Activated T-helper 17 cell treated with anti-CD3 and anti-CD28 coated beads, Interleukin-2, amount 50 U/mL, for 72 hours (primary cell): ENCODE measurements at regions not wholly inside any gene's neighbourhood (a gene's known extent, or its start where the extent isn't known, plus 50 kb on each side); places are given as distances from the start of the nearest gene placed in this dataset.

Experiments
- ATAC-seq: fragments of 150-1000 bp; cut with Tn5 transposase; replicated peaks from 2 replicates; pipeline ENCODE4 v1.10.0; 2021; ENCODE audit warnings: mild to moderate bottlenecking, moderate library complexity
- H3K27ac Mint-ChIP-seq: one replicate; pipeline ENCODE4 v1.8.0; 2022; ENCODE audit warnings: mixed read lengths
- H3K27me3 Mint-ChIP-seq: one replicate; pipeline ENCODE4 v1.8.0; 2022; ENCODE audit warnings: mixed read lengths
- H3K36me3 Mint-ChIP-seq: one replicate; pipeline ENCODE4 v1.8.0; 2022; ENCODE audit warnings: low read depth, mild to moderate bottlenecking, mixed read lengths
- H3K4me1 Mint-ChIP-seq: one replicate; pipeline ENCODE4 v1.8.0; 2022; ENCODE audit warnings: mixed read lengths
- H3K4me3 Mint-ChIP-seq: one replicate; pipeline ENCODE4 v1.8.0; 2022; ENCODE audit warnings: mild to moderate bottlenecking, mixed read lengths
- H3K9me3 Mint-ChIP-seq: one replicate; pipeline ENCODE4 v1.8.0; 2022; ENCODE audit warnings: mixed read lengths

DNA sequence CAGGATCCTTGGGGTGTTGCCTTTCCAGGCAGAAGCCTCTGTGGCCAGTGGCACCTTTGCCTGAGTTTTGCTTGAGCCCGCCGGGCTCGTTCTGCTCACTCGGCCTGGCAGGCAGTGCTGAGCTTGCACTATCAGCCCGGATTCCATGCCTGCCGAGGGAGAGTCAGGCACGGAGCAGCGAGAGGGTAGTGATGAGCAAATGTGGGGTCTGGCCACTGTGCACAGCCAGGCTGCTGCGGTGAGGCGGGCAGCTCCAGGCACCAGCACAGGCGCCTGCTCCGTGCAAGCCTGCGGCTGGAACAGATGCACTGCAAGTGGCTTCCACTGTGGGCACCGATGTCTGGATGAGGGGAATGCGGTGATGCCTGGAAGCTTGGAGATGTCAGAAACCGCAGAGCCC lies 619.2 kb downstream of the RAPGEF2 start:
- H3K36me3 Mint-ChIP-seq = no peaks in the 10 kb centered on the region
- no peak for ATAC-seq
- no peaks in the 10 kb centered on the region for H3K4me1 Mint-ChIP-seq
- H3K4me3 Mint-ChIP-seq = no peak overlapping the region
- H3K27me3 Mint-ChIP-seq = no peaks in the 10 kb centered on the region
- H3K27ac Mint-ChIP-seq = no peak overlapping the region
- no peaks in the 10 kb centered on the region for H3K9me3 Mint-ChIP-seq

DNA sequence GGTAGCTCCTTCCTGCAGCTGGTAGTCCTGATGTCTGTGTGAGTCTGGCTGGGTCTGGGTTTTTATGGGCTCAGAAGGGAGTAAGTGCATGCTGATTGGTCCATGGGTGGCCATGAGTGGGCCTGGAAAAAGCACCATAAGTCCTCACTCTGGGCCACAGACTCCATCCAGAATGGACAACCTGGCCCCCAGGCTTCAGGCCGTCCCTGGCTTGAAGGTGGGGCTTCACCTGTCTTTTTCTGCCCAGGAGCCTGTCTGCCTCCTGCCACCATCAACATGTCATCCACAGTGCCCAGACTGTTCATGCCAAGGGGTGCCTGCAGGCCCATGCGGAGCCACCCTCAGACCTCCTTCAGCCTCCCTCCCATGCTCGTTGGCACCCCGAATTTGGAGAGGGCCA lies 620.0 kb downstream of the RAPGEF2 start:
- no peaks in the 10 kb centered on the region for H3K36me3 Mint-ChIP-seq
- no peak overlapping the region for H3K4me3 Mint-ChIP-seq
- H3K27me3 Mint-ChIP-seq = no peaks in the 10 kb centered on the region
- no peak for ATAC-seq
- no peak overlapping the region for H3K27ac Mint-ChIP-seq
- no peaks in the 10 kb centered on the region for H3K9me3 Mint-ChIP-seq
- no peaks in the 10 kb centered on the region for H3K4me1 Mint-ChIP-seq

DNA sequence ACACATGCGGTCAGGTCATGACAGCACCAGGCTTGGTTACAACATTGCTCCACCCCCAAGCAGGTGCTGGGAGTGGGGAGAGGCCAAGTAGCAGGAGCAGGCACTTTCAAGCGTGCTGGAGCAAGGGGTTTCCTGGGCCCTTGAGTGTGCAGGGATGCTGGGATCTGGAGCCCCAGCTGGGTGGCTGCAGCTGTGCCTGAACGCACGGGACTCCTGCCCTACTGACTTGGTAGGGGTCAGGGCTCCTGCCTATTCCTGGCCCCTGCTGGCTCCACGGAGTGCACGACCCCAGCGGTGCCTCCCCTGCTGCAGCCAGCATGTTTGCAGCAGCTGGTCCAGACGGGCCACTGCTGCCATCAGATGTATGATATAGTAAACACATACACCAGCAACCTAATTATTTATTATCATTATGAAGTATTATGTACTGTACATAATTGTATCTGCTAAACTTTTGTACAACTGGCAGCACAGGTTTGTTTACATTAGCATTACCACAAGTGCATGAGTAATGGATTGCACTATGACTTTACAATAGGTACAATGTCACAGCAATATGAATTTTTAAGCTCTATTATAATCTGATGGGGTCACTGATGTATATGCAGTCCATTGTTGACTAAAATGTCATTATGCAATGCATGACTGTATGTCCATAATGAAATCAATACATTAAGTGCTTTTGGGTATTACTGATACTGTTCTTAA lies 620.6 kb downstream of the RAPGEF2 start:
- H3K27ac Mint-ChIP-seq = no peak overlapping the region
- no peak overlapping the region for H3K4me3 Mint-ChIP-seq
- no peaks in the 10 kb centered on the region for H3K27me3 Mint-ChIP-seq
- H3K4me1 Mint-ChIP-seq = no peaks in the 10 kb centered on the region
- H3K9me3 Mint-ChIP-seq = no peaks in the 10 kb centered on the region
- H3K36me3 Mint-ChIP-seq = no peaks in the 10 kb centered on the region
- no peak for ATAC-seq

DNA sequence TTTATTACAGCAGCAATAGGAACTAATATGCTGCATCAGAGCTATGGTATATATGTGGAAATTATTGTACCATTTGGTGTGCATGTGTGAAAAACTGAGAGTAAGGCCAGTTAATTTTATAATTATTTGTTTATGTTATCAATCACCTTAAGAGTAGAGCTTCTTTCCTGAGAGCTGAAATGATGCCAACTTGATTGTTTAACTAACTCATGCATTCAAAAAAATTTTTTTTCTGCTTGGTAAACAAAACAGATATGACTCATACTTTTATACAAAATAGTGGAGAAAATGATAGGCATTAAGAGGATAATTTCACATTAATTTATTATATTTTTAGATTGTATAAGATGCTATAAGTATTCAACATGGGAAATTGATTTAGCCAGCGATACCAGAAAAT lies 622.7 kb downstream of the RAPGEF2 start:
- Mint-ChIP-seq H3K4me3 (no peak overlapping the region), H3K9me3 (no peaks in the 10 kb centered on the region), H3K27me3 (no peaks in the 10 kb centered on the region), H3K36me3 (no peaks in the 10 kb centered on the region), H3K27ac (no peak overlapping the region), H3K4me1 (no peaks in the 10 kb centered on the region)
- no peak for ATAC-seq

DNA sequence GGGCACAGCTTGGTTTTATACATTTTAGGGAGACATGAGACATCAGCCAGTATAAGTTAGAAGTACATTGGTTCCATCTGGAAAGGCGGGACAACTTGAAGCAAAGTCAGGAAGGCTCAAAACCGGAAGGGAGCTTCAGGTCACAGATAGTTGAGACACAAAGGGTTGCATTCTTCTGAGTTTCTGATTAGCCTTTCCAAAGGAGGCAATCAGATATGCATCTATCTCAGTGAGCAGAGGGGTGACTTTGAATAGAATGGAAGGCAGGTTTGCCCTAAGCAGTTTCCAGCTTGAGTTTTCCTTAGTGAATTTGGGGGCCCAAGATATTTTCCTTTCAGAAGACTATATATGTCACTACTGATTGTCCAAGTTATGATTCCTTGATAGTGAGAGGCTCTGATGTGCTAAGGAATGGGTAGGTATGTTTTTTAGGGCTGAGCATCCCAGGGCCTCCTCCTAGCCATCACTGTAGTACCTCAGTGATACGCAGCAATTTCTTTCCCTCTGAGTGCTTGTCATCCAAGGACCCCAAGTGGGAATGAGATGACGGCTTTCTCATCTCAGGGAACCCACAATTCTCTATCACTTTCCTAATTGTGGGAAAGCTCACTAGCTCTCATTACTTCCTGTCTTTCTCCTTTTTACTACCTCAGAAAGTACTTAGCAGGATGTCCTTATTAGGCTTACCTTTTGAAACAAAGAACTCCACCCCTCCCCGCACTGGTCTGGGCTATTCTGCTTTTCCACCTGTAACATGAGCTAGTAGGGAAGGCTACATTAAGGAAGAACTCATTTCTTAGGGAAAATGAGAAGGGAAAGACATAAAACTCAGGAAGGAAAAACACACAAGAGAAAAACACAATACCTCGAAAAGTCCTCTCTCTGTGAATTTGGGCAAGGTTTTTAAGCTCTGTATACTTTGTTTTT lies 632.7 kb downstream of the RAPGEF2 start:
- H3K9me3 Mint-ChIP-seq = peaks cover 4% of the 10 kb centered on the region
- no peaks in the 10 kb centered on the region for H3K36me3 Mint-ChIP-seq
- no peak for ATAC-seq
- no peaks in the 10 kb centered on the region for H3K27me3 Mint-ChIP-seq
- H3K4me3 Mint-ChIP-seq = no peak overlapping the region
- H3K27ac Mint-ChIP-seq = no peak overlapping the region
- H3K4me1 Mint-ChIP-seq = no peaks in the 10 kb centered on the region

DNA sequence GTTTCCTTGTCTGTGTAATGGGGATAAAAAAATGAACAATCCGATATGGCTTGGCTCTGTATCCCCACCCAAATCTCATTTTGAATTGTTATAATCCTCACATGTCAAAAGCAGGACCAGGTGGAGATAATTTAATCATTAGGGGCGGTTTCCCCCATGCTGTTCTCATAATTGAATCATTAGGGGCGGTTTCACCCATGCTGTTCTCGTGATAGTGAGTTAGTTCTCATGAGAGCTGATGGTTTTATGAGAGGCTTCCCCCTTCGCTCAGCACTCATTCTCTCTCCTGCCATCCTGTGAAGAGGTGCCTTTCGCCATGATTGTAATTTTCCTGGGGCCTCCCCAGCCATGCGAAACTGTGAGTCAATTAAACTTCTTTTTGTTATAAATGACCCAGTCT lies 633.5 kb downstream of the RAPGEF2 start:
- H3K27ac Mint-ChIP-seq = no peak overlapping the region
- no peaks in the 10 kb centered on the region for H3K36me3 Mint-ChIP-seq
- H3K4me3 Mint-ChIP-seq = no peak overlapping the region
- ATAC-seq = no peak
- H3K4me1 Mint-ChIP-seq = no peaks in the 10 kb centered on the region
- no peaks in the 10 kb centered on the region for H3K27me3 Mint-ChIP-seq
- H3K9me3 Mint-ChIP-seq = peaks cover 7% of the 10 kb centered on the region

DNA sequence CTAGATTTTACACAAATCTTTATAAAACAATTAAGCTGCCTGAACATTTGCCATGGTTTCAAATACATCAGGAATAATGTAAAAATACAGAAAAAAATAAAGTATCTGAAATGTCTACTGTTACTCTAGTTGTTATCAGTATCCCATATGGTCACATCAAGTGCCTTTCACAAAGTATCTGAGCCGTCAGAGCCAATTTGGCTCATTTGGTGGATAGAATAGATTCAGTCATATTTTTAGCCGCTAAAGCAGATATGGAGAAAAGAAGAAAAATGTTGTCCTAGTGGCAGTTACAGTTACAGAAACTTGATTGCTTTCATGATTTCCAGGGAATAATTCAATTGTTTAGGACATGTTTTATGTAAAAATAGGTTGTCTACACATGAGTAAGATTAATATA lies 641.1 kb downstream of the RAPGEF2 start:
- no peak for ATAC-seq
- H3K36me3 Mint-ChIP-seq = no peaks in the 10 kb centered on the region
- H3K4me3 Mint-ChIP-seq = no peak overlapping the region
- no peaks in the 10 kb centered on the region for H3K27me3 Mint-ChIP-seq
- H3K27ac Mint-ChIP-seq = no peak overlapping the region
- no peaks in the 10 kb centered on the region for H3K4me1 Mint-ChIP-seq
- peaks cover 16% of the 10 kb centered on the region for H3K9me3 Mint-ChIP-seq

DNA sequence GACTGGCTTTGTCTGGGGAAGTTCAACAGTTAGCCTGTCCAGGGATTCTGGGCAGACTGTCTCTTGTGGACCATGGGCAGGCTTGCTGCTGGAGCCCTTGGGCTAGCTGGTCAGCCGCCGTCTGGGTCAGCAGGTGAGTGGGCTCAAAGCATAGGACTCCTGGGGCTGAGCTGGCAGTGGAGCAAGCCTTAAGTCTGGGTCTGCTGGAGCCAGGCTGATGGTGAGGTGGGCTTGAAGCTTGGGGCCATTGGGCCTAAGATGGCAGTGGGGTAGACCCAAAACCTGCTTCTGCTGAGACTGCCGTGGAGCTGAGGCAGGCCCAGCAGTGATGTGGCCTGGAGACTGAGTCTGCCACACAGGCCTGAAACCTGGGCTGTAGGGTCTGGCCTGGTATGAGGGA lies 645.1 kb downstream of the RAPGEF2 start:
- H3K36me3 Mint-ChIP-seq = no peaks in the 10 kb centered on the region
- H3K27me3 Mint-ChIP-seq = no peaks in the 10 kb centered on the region
- no peak for ATAC-seq
- H3K27ac Mint-ChIP-seq = no peak overlapping the region
- H3K4me3 Mint-ChIP-seq = no peak overlapping the region
- peaks cover 14% of the 10 kb centered on the region for H3K9me3 Mint-ChIP-seq
- H3K4me1 Mint-ChIP-seq = no peaks in the 10 kb centered on the region

DNA sequence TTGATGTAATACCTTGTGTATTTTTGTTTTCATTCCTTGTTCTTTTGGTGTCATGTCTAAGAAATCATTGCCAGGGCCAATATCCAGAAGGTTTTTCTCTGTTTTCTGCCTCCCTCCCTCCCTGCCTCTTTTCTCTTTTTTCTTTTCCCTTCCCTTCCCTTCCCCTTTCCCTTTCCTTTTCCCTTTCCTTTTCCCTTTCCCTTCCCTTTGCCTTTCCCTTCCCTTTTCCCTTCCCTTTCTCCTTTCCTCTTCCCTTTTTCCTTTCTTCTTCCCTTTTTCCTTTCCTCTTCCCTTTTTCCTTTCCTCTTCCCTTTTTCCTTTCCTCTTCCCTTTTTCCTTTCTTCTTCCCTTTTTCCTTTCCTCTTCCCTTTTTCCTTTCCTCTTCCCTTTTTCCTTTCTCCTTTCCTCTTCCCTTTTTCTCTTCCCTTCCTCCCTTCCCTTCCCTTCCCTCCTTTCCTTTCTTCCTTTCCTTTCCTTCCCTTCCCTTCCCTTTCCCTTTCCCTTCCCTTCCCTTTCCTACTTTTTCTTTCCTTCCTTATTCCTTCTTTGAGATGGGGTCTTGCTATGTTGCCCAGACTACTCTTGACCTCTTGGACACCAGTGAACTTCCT lies 646.1 kb downstream of the RAPGEF2 start:
- Mint-ChIP-seq H3K9me3 (peaks cover 16% of the 10 kb centered on the region), H3K27me3 (no peaks in the 10 kb centered on the region), H3K4me3 (no peak overlapping the region), H3K36me3 (no peaks in the 10 kb centered on the region), H3K4me1 (no peaks in the 10 kb centered on the region), H3K27ac (no peak overlapping the region)
- ATAC-seq = no peak

DNA sequence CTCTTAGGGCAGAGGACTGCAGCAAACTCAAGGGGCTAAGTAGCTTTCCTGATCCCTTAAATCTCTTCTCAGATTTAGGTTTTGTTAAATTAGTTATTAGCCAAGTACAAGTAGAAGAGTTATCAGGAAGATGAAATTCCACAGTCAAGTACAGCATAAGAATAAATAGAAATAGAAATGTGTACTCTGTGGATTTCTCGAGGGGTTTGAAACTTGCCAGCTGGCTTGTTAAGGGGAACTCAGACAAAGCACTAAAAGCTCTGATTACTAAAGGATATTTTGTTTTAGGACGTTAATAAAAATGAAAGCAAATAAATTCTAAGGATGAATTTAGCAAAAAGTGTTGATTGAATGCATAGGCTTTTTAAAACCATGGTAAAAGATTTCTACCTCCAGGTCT lies 654.6 kb downstream of the RAPGEF2 start:
- no peak overlapping the region for H3K27ac Mint-ChIP-seq
- no peak for ATAC-seq
- no peak overlapping the region for H3K4me3 Mint-ChIP-seq
- H3K36me3 Mint-ChIP-seq = no peaks in the 10 kb centered on the region
- peaks cover 9% of the 10 kb centered on the region for H3K9me3 Mint-ChIP-seq
- H3K4me1 Mint-ChIP-seq = no peaks in the 10 kb centered on the region
- H3K27me3 Mint-ChIP-seq = no peaks in the 10 kb centered on the region

DNA sequence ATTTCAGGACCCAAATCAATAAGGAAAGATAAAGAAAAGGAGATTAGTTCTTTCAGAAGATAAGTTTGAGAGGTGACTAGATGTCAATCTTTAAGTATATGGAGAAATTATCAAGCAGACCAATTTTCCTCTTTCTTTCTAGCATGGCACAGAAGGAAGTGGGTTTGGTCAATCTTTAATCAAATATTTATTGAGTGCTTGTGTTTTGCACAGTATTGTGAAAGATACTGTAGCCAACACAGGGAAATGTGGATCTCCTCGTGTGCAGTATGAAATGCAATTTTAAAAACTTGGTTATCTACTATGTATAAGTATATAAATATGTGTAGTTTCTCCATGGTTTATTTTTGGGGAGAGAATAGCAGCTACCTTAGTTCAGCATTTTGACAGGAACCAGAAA lies 655.2 kb downstream of the RAPGEF2 start:
- Mint-ChIP-seq H3K27me3 (no peaks in the 10 kb centered on the region), H3K27ac (no peak overlapping the region), H3K4me3 (no peak overlapping the region), H3K9me3 (peaks cover 9% of the 10 kb centered on the region), H3K36me3 (no peaks in the 10 kb centered on the region), H3K4me1 (no peaks in the 10 kb centered on the region)
- ATAC-seq = no peak

DNA sequence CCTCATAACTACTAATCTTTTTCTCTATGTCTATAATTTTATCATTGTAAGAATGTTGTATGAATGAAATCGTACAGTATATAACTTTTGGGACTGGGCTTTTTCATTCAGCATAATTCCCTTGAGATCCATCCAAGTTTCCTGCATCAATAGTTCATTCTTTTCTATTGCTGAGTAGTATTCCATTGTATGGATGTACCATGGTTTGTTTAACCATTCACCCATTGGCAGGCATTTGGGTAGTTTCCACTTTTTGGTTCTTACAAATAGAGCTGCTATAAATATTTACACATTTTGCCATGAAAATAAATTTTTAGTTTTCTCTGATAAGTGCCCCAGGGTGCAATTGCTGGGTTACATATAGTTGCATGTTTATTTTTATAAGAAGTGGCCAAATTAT lies 659.8 kb downstream of the RAPGEF2 start:
- no peak overlapping the region for H3K27ac Mint-ChIP-seq
- H3K9me3 Mint-ChIP-seq = no peaks in the 10 kb centered on the region
- no peak overlapping the region for H3K4me3 Mint-ChIP-seq
- no peaks in the 10 kb centered on the region for H3K27me3 Mint-ChIP-seq
- ATAC-seq = no peak
- H3K36me3 Mint-ChIP-seq = no peaks in the 10 kb centered on the region
- H3K4me1 Mint-ChIP-seq = no peaks in the 10 kb centered on the region

DNA sequence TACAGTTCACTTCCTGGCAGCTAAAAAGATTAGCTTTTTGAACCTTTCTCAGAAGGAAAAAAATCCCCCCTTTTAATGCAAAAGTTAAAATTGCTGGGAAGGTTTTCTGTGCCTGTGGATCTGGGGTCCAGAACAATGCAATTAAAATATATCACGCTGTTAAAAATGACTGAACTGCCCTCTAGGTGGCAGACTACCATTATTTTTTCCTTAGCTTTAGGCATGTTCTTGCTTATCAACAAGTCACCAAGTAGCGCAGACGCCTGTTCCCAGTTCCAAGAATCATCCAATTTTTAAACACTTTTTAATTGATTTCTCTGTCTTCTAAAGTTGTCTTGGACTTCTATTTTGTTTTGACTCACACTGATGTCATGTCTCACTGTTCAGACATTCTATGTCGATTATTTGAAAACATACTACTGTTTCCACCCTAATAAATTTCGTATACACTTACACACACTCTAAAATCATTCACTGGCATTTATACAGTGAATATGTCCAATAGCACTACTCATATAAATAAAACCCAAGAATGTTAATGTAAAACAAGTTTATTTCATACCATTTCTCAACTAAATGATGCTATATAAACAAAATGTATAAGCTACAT lies 661.6 kb downstream of the RAPGEF2 start:
- H3K4me3 Mint-ChIP-seq = no peak overlapping the region
- H3K9me3 Mint-ChIP-seq = no peaks in the 10 kb centered on the region
- H3K27ac Mint-ChIP-seq = no peak overlapping the region
- H3K27me3 Mint-ChIP-seq = no peaks in the 10 kb centered on the region
- no peak for ATAC-seq
- no peaks in the 10 kb centered on the region for H3K36me3 Mint-ChIP-seq
- H3K4me1 Mint-ChIP-seq = no peaks in the 10 kb centered on the region

DNA sequence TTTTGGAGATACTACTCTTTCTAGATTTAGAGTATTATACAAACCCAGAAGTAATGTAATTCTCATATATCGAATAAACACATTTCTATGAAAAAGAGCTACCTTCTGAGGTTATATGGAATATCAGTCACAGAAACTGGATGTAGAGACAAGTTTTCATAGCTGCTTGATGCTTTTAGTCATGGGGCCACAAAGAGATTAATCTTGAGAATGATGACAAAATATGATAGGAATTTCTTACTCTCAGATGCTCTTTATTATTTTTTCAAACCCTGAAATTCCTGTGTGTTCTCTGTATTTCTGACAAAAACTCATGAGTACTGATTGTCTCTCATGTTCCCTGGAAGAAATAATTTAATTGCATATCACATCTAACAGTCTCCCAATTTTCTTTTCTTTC lies 662.5 kb downstream of the RAPGEF2 start:
- Mint-ChIP-seq H3K4me1 (no peaks in the 10 kb centered on the region), H3K27me3 (no peaks in the 10 kb centered on the region), H3K36me3 (no peaks in the 10 kb centered on the region), H3K9me3 (no peaks in the 10 kb centered on the region), H3K4me3 (no peak overlapping the region), H3K27ac (no peak overlapping the region)
- ATAC-seq = no peak

DNA sequence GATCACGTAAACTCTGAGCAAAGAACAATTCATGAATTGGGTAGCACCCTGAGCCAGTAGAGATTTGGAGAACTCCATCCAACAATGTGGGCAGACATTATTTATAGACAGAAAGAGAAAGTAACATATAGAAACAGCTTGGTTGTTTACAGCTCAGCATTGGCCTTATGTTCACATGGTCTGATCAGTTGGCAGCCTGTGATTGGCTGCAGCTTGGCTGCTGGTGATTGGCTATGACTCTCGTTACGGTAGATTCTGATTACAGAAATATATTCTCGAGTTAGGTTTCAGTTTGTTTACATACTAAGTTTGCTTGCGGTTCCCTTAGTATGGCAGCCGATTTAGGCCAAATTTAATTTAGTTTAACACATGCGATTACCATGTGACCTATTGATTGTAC lies 663.4 kb downstream of the RAPGEF2 start:
- no peaks in the 10 kb centered on the region for H3K36me3 Mint-ChIP-seq
- no peak overlapping the region for H3K4me3 Mint-ChIP-seq
- no peaks in the 10 kb centered on the region for H3K27me3 Mint-ChIP-seq
- no peak for ATAC-seq
- H3K4me1 Mint-ChIP-seq = no peaks in the 10 kb centered on the region
- no peaks in the 10 kb centered on the region for H3K9me3 Mint-ChIP-seq
- H3K27ac Mint-ChIP-seq = no peak overlapping the region
